HL-60 (cell line): ENCODE measurements at regions not wholly inside any gene's neighbourhood (a gene's known extent, or its start where the extent isn't known, plus 50 kb on each side); places are given as distances from the start of the nearest gene placed in this dataset.

Experiments
- DNase-seq, 2 experiments: peaks; one replicate each; pipeline ENCODE4 v3.0.0-alpha.2; 2010 to 2020; ENCODE audit warnings: low read depth in 1 of 2, low spot score in 1 of 2
- H3K27ac ChIP-seq: fragments of 250-450 bp; sonication (Bioruptor Pico); replicated peaks from 2 replicates; pipeline ENCODE4 v1.5.1; 2020; ENCODE audit warnings: mild to moderate bottlenecking, moderate library complexity
- H3K27me3 ChIP-seq: fragments of 250-450 bp; sonication (Bioruptor Pico); 2 replicates; pipeline ENCODE4 v1.5.1; 2021; ENCODE audit warnings: mild to moderate bottlenecking, moderate library complexity; ENCODE audit not compliant: insufficient read depth, poor library complexity, severe bottlenecking
- H3K4me3 ChIP-seq: replicated peaks from 2 replicates; pipeline ENCODE4 v1.5.1; 2011; ENCODE audit warnings: mild to moderate bottlenecking, control low read depth, low read length; ENCODE audit not compliant: insufficient read depth
- CTCF ChIP-seq: IDR thresholded peaks from one replicate; pipeline ENCODE4 v1.5.1; 2011; ENCODE audit warnings: low read length, control low read depth, inconsistent platforms; ENCODE audit not compliant: insufficient read depth
- GABPA ChIP-seq: IDR thresholded peaks from 2 replicates; pipeline ENCODE4 v1.6.1; 2012; ENCODE audit warnings: low read depth
- POLR2AphosphoS5 ChIP-seq: IDR thresholded peaks from 2 replicates; pipeline ENCODE4 v1.6.1; 2012; ENCODE audit warnings: low read depth
- REST ChIP-seq: IDR thresholded peaks from 2 replicates; pipeline ENCODE4 v1.6.1; 2012; ENCODE audit warnings: low read depth; ENCODE audit not compliant: insufficient replicate concordance
- SPI1 ChIP-seq: IDR thresholded peaks from 2 replicates; pipeline ENCODE4 v1.6.1; 2012; ENCODE audit warnings: low read depth, mild to moderate bottlenecking, borderline replicate concordance

- TF ChIP-seq GABPA (no peak), REST (no peak), CTCF (no peak), SPI1 (no peak)
- Histone ChIP-seq H3K27ac (no peak overlapping the region), H3K4me3 (no peak overlapping the region), H3K27me3 (no peaks in the 10 kb centered on the region)
- DNase-seq = no peak
Observed at GRCh38 chr16:11465675-11466074, 120.4 kb downstream of the RMI2 start.

GRCh38 chr16:11470676-11471415 is 115.9 kb downstream of the LITAF start:
- Histone ChIP-seq H3K4me3 (no peak overlapping the region), H3K27me3 (no peaks in the 10 kb centered on the region), H3K27ac (no peak overlapping the region)
- TF ChIP-seq GABPA (no peak), SPI1 (no peak), REST (no peak), CTCF (no peak), POLR2AphosphoS5 (no peak)
- no peak for DNase-seq

GRCh38 chr16:11471548-11471947 is 115.2 kb downstream of the LITAF start:
- Histone ChIP-seq H3K4me3 (no peak overlapping the region), H3K27ac (no peak overlapping the region), H3K27me3 (no peaks in the 10 kb centered on the region)
- TF ChIP-seq SPI1 (no peak), GABPA (no peak), CTCF (no peak), REST (no peak), POLR2AphosphoS5 (no peak)
- no peak for DNase-seq
